ENCODE measurements at regions not wholly inside any gene's neighbourhood (a gene's known extent, or its start where the extent isn't known, plus 50 kb on each side); places are given as distances from the start of the nearest gene placed in this dataset.

GRCh38 chr10:125485665-125486064 lies 197.3 kb downstream of the TEX36 start:
- Histone ChIP-seq H2AFZ (ENCODE audit: low read length) (no peak overlapping the region), H3K9me2 (replicated peaks; ENCODE audit: low read depth, low read length) (no peaks in the 10 kb centered on the region), H3K9me3 (ENCODE audit: insufficient read depth, low read depth, low read length) (no peaks in the 10 kb centered on the region), H4K20me1 (ENCODE audit: insufficient read depth, low read length, poor library complexity, severe bottlenecking) (no peaks in the 10 kb centered on the region), H3K9ac (ENCODE audit: low read depth, low read length, poor library complexity, severe bottlenecking) (no peak overlapping the region), H3K36me3 (ENCODE audit: insufficient read depth, low read length) (no peaks in the 10 kb centered on the region), H3K79me2 (ENCODE audit: insufficient read depth, low read length) (no peaks in the 10 kb centered on the region), H3K4me1 (ENCODE audit: insufficient read depth, low read length, poor library complexity, severe bottlenecking) (no peaks in the 10 kb centered on the region), H3K27me3 (ENCODE audit: insufficient read depth, low read length, poor library complexity, severe bottlenecking) (no peaks in the 10 kb centered on the region), H3K4me3 (ENCODE audit: low read length, poor library complexity, severe bottlenecking) (no peak overlapping the region), H3K4me2 (ENCODE audit: low read depth, low read length, poor library complexity, severe bottlenecking) (no peak overlapping the region), H3F3A (ENCODE audit: low read depth) (no peaks in the 10 kb centered on the region)
- no peak for TF ChIP-seq EZH2phosphoT487 (IDR thresholded peaks at IDR 0.05; ENCODE audit: borderline replicate concordance)
- TF ChIP-seq, protein P1, sequence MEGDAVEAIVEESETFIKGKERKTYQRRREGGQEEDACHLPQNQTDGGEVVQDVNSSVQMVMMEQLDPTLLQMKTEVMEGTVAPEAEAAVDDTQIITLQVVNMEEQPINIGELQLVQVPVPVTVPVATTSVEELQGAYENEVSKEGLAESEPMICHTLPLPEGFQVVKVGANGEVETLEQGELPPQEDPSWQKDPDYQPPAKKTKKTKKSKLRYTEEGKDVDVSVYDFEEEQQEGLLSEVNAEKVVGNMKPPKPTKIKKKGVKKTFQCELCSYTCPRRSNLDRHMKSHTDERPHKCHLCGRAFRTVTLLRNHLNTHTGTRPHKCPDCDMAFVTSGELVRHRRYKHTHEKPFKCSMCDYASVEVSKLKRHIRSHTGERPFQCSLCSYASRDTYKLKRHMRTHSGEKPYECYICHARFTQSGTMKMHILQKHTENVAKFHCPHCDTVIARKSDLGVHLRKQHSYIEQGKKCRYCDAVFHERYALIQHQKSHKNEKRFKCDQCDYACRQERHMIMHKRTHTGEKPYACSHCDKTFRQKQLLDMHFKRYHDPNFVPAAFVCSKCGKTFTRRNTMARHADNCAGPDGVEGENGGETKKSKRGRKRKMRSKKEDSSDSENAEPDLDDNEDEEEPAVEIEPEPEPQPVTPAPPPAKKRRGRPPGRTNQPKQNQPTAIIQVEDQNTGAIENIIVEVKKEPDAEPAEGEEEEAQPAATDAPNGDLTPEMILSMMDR (conservative IDR thresholded peaks at IDR 0.05; ENCODE audit: low read length), result no peak

DNA sequence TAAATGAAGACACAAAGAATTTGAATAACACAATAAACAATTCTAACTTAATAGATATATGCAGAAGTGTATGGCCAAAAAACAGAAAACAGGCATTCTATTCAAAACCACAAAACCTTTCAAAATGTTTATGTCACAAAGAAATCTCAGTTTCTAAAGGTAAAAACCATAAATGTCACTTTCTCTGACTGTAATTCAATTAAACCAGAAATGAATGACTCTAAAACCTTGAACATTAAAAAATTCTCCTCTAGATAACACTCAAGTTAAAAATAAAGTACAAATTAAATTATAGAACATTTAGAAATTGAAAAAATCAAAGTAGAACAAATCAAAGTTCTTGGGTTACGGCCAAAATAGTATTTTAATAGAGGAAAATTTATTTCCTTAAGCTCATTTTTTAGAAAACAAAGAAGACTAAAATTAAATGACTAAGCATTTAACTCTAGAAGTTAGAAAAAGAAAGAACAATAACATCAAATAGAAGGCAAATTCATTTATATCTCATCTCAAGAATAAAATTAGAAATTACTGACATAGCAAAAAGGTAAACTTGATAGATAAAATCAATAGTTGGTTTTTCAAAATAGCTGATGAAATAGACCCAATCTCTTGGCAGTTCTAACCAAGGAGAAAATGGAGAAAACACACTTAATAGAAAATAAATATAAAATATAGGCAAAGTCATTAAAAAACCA lies 198.8 kb downstream of the TEX36 start:
- no peak for TF ChIP-seq EZH2phosphoT487 (IDR thresholded peaks at IDR 0.05; ENCODE audit: borderline replicate concordance)
- TF ChIP-seq, protein P1 (conservative IDR thresholded peaks at IDR 0.05; ENCODE audit: low read length), result no peak
- no peaks in the 10 kb centered on the region for H3F3A ChIP-seq (ENCODE audit: low read depth)
- H3K79me2 ChIP-seq (ENCODE audit: insufficient read depth, low read length), result no peaks in the 10 kb centered on the region
- no peaks in the 10 kb centered on the region for H3K9me3 ChIP-seq (ENCODE audit: insufficient read depth, low read depth, low read length)
- H3K4me1 ChIP-seq (ENCODE audit: insufficient read depth, low read length, poor library complexity, severe bottlenecking), result no peaks in the 10 kb centered on the region
- H4K20me1 ChIP-seq (ENCODE audit: insufficient read depth, low read length, poor library complexity, severe bottlenecking), result no peaks in the 10 kb centered on the region
- H3K9ac ChIP-seq (ENCODE audit: low read depth, low read length, poor library complexity, severe bottlenecking), result no peak overlapping the region
- no peaks in the 10 kb centered on the region for H3K36me3 ChIP-seq (ENCODE audit: insufficient read depth, low read length)
- no peak overlapping the region for H3K4me2 ChIP-seq (ENCODE audit: low read depth, low read length, poor library complexity, severe bottlenecking)
- H3K4me3 ChIP-seq (ENCODE audit: low read length, poor library complexity, severe bottlenecking), result no peak overlapping the region
- no peaks in the 10 kb centered on the region for H3K9me2 ChIP-seq (replicated peaks; ENCODE audit: low read depth, low read length)
- no peaks in the 10 kb centered on the region for H3K27me3 ChIP-seq (ENCODE audit: insufficient read depth, low read length, poor library complexity, severe bottlenecking)
- no peak overlapping the region for H2AFZ ChIP-seq (ENCODE audit: low read length)

DNA sequence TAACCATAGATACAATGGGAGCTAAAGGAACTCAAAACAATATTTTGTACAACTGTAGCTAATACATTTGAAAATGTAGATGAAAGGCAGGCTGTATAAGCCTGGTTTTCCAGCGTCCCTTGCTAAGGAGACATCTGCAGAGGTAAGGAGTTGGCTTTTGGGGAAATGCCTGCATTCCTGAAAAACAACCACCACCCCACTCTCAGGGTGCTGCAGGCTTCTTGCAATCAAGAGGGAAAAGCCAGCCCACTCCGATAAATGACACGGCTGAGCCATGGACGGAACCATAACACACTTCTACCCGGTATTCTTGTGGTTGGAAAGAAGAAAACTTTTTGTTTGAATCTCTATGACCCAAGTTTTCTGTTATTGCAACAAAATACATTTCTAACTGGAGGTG lies 200.3 kb downstream of the TEX36 start:
- Histone ChIP-seq H3F3A (ENCODE audit: low read depth) (no peaks in the 10 kb centered on the region), H3K4me1 (ENCODE audit: insufficient read depth, low read length, poor library complexity, severe bottlenecking) (no peaks in the 10 kb centered on the region), H3K9me2 (replicated peaks; ENCODE audit: low read depth, low read length) (no peaks in the 10 kb centered on the region), H2AFZ (ENCODE audit: low read length) (no peak overlapping the region), H3K9me3 (ENCODE audit: insufficient read depth, low read depth, low read length) (peaks cover 3% of the 10 kb centered on the region; the same call in 1 of the 2 replicates), H3K4me3 (ENCODE audit: low read length, poor library complexity, severe bottlenecking) (no peak overlapping the region), H4K20me1 (ENCODE audit: insufficient read depth, low read length, poor library complexity, severe bottlenecking) (no peaks in the 10 kb centered on the region), H3K4me2 (ENCODE audit: low read depth, low read length, poor library complexity, severe bottlenecking) (no peak overlapping the region), H3K9ac (ENCODE audit: low read depth, low read length, poor library complexity, severe bottlenecking) (no peak overlapping the region), H3K27me3 (ENCODE audit: insufficient read depth, low read length, poor library complexity, severe bottlenecking) (no peaks in the 10 kb centered on the region), H3K79me2 (ENCODE audit: insufficient read depth, low read length) (no peaks in the 10 kb centered on the region), H3K36me3 (ENCODE audit: insufficient read depth, low read length) (no peaks in the 10 kb centered on the region)
- TF ChIP-seq, protein P1 (conservative IDR thresholded peaks at IDR 0.05; ENCODE audit: low read length), result no peak
- no peak for TF ChIP-seq EZH2phosphoT487 (IDR thresholded peaks at IDR 0.05; ENCODE audit: borderline replicate concordance)
